DMS 273 treated with DMSO at 0.1 percent for 48 hours (cell line): ENCODE measurements at regions not wholly inside any gene's neighbourhood (a gene's known extent, or its start where the extent isn't known, plus 50 kb on each side); places are given as distances from the start of the nearest gene placed in this dataset.
"Not testable (repeated sequence)": the region's sequence is repeated elsewhere in the genome, so short reads cannot be mapped to it uniquely, and the experiment has no call there.

ENCODE experiments used
- DNase-seq: peaks from one replicate; lab custom pipeline; 2025; lab: John Stamatoyannopoulos, UW

DNA sequence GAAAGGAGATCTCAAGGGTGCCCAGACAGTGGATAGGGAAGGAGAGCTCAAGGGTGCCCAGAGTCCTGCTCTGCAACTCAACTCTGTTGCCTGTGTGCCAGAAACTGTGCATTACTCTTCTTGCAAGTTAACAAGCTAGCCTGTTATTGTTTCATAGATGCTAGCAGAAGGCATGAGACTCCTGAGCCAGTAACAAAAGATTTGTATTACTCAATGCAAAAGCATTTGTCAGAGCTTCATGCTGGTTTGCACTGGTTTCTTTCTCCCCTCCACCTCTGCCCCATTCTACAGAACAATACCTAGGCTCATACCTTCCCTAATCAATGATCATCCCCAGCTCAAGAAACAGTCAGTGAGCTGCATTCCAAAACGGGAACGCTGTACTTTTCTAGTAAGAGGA is 124.5 kb upstream of the NEIL3 start:
- DNase-seq = no peak

DNA sequence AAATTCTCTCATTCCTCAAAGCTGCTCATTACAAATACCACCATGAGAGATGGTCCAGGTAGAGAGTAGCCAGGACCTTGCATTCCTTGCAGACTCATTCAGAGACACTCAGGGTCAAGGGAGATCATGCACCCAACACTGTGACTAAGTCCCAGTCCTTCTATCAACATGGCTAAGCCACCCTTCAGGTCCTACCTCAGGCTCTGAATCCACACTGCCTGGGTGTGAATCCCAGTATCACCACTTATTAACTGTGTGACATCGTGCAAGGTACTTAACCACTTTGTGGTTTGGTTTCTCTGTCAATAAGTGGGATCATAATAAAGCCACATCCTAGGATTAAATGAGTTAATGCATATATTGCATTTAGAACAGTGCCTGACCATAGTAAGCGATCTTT is 124.1 kb upstream of the NEIL3 start:
- DNase-seq = no peak

DNA sequence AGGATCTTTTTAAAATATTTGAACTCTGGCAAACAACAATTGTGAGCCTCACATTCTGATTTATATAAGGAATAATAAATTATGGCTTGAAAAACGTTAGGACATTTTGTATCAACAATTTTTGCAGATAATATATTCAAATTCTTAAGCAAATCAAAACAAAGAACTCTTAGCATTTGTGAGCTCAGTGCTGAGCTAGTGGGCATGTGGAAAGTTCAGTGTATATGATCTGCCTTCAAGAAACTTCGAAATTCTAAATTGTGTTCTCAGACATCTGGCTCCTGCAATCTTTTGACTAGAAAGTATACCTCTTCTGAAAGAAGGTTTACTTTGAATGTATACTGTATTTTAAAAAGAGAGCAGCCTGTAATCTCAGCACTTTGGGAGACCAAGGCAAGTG is 122.3 kb upstream of the NEIL3 start:
- DNase-seq = no peak

DNA sequence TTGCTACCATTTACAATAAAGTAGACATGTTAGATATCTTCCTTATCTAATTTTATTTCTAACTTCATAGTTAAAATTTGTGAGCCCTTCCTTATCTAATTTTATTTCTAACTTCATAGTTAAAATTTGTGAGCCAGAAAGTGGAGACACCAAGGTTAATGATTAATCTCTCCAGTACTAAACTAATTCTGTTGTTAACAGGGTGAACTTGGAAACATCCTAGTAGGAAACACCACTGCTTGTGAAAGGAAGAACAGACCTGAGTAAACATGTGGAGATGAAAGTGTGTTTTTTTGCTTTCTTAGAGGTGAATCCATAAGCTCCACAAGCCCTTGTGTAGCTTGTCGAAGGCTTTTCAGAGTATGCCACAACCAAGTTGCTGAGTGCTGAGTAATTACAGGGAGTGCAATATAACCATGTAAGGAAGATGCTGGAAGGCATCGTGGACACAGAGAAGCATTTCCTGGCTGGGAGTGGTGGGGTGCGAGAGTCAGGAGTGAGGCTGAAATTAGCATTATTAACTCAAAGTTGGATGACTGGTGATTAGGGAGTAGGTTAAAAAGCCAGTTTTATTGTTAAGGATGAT is 118.6 kb upstream of the NEIL3 start:
- no peak for DNase-seq

DNA sequence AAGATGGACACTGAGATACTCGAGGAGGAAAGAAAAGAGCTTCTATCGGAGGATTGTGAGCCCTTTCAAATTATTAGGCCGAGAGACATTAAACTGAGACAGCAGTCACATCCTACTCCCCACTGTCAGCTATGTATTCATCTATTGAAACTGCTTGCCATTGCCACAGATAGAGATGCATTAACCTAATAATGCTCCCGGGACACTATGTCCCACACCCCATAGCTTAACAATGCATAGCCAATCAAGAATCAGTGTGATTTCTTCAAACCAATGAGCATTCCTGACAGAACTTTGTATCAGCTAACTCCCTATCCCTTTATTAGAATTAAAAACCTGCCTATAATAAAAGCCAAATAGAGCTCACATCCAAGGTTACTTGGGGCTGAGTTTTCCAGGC is 118.1 kb upstream of the NEIL3 start:
- DNase-seq = no peak

DNA sequence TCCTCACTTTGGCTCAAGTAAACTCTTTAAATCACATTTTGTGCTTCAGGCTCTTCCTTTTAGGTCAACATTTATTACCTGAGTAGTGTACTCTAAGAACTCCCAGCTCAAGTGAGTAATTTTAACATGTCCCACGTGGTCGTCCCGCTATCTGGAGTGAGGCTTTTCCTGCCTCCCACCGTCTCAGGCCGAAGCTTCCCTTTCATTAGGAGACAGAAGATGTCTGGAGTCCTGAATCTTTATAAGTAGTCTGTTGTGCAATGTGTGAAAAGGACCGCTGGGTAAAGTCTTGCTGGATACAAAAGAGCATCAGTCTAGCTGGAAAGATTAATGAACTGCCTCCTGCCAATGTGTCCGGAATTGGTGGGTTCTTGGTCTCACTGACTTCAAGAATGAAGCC is 117.7 kb upstream of the NEIL3 start:
- no peak for DNase-seq

DNA sequence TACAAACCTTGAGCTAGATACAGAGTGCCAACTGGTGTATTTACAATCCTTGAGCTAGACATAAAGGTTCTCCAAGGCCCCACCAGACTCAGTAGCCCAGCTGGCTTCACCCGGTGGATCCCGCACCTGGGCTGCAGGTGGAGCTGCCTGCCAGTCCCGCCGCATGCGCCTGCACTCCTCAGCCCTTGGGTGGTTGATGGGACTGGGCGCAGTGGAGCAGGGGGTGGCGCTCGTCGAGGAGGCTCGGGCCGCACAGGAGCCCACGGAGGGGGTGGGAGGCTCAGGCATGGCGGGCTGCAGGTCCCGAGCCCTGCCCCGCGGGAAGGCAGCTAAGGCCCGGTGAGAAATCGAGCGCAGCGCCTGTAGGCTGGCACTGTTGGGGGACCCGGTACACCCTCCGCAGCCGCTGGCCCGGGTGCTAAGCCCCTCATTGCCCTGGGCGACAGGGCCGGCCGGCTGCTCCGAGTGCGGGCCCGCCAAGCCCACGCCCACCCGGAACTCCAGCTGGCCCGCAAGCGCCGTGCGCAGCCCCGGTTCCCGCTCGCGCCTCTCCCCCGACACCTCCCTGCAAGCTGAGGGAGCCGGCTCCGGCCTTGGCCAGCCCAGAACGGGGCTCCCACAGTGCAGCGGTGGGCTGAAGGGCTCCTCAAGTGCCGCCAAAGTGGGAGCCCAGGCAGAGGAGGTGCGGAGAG is 116.5 kb upstream of the NEIL3 start:
- DNase-seq = not testable (repeated sequence)

DNA sequence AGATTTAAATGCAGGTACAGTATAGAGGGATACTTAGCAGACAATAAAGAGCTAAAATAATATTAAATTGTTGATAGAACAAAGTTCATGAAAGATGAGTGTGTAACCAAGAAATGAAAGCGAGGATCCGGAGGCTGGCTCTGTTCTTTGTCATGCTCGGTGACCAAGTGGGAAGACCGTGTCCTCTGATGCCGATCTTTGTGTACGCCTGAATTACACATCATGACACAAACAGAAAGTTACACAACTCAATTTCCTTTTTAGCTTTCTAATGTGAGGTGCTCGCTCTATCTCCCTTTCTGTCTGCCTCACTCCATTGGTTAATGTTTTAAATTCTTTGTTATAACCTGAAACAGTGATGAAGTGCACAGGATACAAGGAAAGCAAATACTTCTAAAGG is 114.8 kb upstream of the NEIL3 start:
- DNase-seq = no peak

DNA sequence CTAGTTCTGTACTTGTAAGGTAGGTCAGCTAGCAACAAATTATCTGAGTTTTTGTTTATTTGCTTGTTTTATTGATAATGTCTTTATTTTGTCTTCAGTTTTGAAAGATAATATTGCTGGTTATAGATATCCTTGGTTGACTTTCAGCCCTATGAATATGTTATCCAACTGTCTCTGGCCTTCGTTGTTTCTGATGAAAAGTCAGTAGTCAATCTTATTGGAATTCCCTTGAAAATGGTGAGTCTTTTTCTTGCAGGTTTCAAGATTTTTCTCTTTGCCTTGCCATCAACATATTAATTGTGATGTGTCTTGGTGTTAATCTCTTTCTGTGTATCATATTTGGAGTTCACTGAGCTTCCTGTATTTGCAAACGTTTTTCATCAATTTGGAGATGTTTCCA is 113.1 kb upstream of the NEIL3 start:
- no peak for DNase-seq

DNA sequence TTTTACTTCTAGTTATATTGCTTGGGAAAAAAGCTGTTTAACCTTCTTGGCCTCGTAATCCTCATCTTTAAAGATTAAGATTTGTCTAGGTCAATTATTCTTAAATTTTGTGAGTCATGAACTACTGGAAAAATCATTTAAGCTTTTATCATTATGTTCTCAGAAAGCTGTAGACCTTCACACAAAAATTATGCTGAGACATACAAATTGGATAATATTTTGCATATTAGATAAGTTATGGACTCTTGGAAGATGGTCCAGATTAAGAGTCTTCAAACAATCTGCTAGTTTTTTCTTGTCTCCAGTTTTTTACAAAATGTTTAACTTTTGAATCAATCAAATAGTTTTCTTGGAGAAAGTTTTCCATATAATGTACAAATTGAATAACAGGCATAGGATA is 108.1 kb upstream of the NEIL3 start:
- DNase-seq = no peak

DNA sequence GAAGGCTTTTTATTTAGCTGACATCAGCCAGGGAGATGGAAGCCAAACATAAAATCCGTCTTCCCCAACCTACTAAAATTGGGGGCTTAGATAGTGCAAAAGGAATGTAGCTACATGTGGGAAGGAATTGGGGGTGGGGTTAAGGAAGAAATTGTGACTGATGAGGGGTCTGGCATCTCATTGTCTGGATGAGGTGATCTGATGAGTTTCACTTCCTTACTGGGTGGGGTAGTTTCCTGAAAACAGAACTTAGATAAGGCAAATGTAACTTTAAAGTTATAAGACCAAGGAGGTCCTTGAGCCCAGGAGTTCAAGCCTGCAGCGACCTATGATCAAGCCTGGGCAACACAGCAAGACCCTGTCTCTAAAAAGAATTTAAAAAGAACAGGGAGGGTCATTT is 105.5 kb upstream of the NEIL3 start:
- no peak for DNase-seq

DNA sequence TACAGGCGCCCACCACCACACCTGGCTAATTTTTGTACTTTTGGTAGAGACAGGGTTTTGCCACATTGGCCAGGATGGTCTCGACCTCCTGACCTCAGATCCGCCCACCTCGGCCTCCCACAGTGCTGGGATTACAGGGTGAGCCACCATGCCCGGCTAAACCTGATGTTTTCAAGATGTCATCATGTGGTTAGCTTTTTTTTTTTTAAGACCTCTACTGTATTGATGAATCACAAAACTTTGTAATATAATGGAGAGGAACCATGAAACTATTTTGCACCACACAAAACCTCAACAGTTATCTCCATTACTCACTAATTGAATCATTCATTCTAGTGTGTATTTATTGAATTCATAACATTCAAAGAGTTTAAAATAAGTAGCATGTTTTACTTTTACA is 94.7 kb upstream of the NEIL3 start:
- DNase-seq = no peak

DNA sequence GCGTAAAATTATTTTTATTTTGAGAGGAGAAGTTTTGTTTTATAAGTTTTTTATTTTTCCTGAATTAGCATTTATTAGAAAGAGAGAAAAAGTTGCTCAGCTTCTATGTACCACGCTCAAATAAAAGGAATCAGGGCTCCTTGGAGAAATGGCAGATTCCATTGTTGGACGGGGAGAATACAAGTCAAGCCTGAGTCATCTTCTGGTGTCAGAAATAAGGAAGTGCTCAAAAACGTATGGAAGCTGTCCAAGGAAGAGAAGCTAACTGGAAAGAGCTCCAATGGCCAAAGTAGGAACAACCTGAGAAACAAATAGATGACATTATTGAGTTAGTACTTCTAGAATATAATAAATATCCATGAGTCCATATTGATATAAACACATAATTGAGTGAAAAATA is 89.3 kb upstream of the NEIL3 start:
- DNase-seq = no peak

DNA sequence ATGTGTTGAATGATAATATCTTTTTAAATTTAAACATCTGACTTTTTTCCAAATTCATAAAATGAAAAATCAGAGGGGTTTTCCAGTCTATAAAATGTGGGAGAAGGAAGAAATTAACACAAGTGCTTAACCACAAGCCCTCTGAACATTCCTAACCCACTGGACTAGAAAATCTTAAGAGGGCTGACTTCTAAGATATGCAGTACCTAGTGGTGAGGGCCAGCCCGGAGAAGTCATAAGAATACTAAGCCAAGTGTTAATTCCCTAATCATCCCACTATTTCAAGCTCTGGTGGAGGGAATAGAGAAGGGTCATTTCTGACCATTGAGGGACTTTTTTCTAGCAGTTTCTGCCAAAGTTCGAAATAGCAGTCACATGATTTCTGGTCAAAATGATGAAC is 86.9 kb upstream of the NEIL3 start:
- DNase-seq = no peak

DNA sequence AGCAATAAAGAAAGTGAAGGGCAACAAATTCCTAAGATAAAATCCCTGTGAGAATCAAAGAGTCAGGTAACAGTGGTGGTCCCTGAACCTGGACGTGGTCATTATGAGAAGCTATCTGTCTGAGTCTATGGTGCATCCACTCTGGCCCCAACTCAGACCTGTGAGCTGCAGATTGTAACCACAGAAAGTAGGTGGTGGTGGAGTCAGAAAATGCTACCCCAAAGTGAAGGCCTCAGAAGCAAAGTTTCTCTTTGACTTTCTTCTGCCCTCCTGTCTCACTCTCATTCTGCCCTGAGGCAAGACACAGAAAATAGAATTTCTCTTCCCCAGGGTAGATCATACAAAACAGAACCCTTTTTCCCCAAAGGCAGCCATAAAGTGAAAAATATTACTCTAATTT is 84.1 kb upstream of the NEIL3 start:
- DNase-seq = no peak

DNA sequence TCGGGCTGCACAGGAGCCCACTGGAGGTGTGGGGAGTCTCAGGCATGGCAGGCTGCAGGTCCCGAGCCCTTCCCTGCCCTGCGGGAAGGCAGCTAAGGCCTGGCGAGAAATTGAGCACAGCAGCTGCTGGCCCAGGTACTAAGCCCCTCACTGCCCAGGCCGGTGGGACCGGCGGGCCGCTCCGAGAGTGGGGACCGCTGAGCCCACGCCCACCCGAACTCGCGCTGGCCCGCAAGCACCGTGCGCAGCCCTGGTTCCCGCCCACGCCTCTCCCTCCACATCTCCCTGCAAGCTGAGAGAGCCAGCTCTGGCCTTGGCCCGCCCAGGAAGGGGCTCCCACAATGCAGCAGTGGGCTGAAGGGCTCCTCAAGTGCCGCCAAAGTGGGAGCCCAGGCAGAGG is 82.0 kb upstream of the NEIL3 start:
- no peak for DNase-seq

DNA sequence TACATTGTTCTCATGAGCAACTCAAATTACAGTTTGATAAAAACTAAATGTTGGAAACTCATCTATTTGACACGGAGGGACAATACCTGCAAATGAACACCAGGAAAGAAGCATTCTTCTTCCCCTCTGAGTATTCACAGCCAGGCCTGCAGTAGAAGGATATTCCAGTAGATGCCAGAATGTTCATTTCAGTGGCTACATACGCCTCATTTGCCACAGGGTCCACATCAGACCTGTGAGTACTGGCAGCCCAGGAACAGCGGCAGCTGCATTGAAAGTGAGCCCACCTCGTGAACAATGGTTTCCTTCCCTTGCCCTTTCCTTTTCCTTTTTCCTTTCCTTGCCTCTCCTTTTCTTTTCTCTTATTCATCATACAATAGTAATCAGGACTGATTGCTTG is 81.1 kb upstream of the NEIL3 start:
- no peak for DNase-seq

DNA sequence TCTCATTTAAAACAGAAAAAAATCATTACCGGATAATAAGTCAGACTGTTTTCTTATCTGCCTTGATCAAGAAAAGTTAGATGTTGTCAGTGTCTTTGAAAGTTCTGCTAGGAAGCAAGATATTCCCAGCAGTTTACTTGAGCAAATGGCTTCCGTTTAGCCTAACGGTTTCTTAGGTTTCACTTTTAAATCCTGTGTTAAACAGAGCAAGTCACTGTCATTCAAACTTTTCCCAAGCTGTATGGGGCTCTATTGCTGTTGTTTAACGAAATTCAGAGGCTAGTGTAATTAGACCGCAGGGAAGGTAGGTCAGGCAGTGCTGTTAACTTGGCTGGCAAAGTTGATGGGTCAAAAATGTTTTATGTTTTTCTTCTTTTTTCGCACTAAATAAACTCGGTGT is 80.3 kb upstream of the NEIL3 start:
- DNase-seq = no peak

DNA sequence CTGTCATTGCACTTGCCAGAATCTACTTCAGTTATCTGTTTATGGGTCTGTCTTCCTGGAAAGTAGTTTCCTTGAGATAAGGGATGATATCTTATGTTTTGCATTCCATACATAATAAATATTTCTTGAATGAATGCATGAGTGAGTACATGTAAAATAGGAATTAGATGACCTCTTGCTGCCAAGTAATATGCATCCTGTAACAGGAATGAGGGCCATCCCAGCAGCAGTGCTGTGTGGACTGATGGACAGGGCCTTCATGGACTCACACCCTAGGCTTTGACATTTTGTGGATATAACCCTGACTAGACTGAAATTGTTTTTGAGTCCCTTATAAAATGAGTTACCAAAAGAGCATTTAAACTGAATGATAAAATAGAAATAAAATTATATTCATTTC is 77.2 kb upstream of the NEIL3 start:
- no peak for DNase-seq

DNA sequence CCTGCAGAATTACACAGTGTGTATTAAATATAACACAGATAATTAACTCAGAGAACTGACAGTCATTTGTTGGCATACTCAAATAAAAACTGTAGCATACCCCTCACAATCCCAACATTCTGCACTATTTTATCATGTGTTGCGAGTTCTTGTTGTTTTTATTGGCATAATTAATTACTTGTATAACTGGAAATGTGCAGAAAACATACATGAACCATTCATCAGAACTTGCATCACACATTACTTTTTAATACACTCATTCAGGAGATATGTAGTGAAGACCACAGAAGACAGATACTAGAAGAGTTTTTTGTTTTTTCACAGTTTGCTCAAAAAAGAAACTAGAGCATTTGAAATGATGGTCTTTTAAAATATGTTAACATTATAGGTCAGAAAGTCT is 74.6 kb upstream of the NEIL3 start:
- no peak for DNase-seq

DNA sequence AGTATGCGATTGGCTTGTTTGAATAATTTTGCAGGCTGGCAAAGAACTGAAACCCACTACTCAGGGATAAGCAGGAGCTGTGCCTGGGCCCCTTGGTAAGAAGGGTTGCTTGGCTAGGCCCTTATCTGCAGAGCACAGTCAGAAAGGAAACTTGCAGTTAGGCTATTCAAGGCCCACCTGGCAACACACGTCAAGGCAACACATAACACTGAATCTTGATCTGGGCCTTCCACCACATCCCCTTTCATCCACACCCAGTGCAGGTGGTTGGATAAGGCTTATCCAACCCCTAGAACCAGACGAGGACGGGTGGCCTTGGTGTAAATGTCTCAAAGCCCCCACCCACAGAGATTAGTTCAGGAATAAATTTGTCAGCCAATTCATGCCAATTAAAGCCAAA is 72.8 kb upstream of the NEIL3 start:
- DNase-seq = no peak

DNA sequence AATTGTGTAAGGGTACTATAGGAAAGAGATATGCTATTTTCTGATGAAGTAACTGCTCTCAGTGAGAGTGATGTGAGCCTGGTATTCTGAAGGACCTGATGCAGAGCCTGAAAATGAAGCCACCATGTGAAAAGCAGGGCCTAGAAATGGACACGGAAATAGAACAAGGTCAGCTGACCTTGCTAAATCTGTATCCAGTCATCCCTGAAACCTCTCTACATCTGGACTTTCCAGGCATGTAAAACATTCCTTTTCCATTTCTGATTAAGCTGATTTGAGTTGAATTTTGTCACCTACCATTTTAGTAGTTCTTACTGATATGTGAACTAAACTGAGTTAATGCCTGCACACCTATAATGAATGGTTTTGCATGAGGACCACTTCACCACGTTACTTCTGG is 72.4 kb upstream of the NEIL3 start:
- no peak for DNase-seq

DNA sequence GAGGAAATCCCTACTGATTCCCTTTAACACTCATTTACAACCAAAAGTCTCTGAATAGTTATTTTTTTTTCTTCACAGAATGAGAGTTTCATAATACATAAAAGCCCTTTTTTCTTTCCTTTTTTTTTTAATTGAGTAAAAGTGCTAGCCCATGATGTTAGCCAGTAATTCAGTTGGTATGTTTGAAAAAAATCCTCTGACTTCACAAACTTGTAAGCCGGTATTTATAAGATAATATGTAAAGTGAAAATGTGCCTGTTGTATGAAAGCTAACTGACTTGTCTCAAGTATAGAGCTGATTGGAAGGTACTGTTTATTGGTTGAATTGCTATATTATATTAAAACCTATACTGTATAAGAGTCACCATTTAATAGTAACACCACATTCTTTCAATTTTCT is 70.2 kb upstream of the NEIL3 start:
- DNase-seq = no peak

DNA sequence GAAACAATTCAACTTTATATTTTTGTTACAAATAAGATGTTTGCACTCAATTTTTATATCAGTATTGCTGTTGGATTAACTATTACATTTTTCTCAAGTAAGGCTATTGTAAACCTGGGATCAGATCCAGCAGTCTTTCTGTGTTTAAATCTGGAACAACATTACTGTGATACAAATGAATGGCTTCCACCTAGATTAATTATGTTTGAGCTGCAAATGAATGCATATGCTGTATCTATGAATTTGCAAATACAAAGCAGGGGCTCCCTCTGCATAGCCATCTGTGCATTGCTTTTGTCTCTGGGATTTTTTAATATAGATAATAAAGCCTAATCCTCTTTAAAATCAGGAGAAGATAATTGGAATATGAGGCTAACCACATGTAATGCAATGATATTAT is 69.8 kb upstream of the NEIL3 start:
- no peak for DNase-seq
